ENCODE measurements at regions not wholly inside any gene's neighbourhood (a gene's known extent, or its start where the extent isn't known, plus 50 kb on each side); places are given as distances from the start of the nearest gene placed in this dataset.

GRCh38 chr4:125704726-125705125 is 390.0 kb downstream of the FAT4 start:
- DNase-seq = peak; percentile 72

- DNase-seq = no peak
Observed at GRCh38 chr4:125705681-125706080, 390.9 kb downstream of the FAT4 start.

- no peak for DNase-seq
Observed at GRCh38 chr4:125707397-125707796, 392.6 kb downstream of the FAT4 start.

GRCh38 chr4:125710766-125711165 is 396.0 kb downstream of the FAT4 start:
- DNase-seq = no peak

- no peak for DNase-seq
Observed at GRCh38 chr4:125714049-125714448, 399.3 kb downstream of the FAT4 start.

GRCh38 chr4:125714845-125715244 is 400.1 kb downstream of the FAT4 start:
- no peak for DNase-seq

GRCh38 chr4:125719987-125720386 is 405.2 kb downstream of the FAT4 start:
- peak; percentile 26 for DNase-seq

GRCh38 chr4:125722009-125722408 is 407.3 kb downstream of the FAT4 start:
- DNase-seq = no peak

- DNase-seq = no peak
Observed at GRCh38 chr4:125725957-125726525, 411.3 kb downstream of the FAT4 start.

- DNase-seq = no peak
Observed at GRCh38 chr4:125727931-125728330, 413.2 kb downstream of the FAT4 start.

- peak; percentile 93 for DNase-seq
Observed at GRCh38 chr4:125728568-125728967, 413.8 kb downstream of the FAT4 start.

GRCh38 chr4:125729171-125729570 is 414.4 kb downstream of the FAT4 start:
- DNase-seq = no peak

- no peak for DNase-seq
Observed at GRCh38 chr4:125732632-125733031, 417.9 kb downstream of the FAT4 start.

GRCh38 chr4:125734504-125734903 is 419.7 kb downstream of the FAT4 start:
- DNase-seq = no peak

GRCh38 chr4:125735102-125735501 is 420.3 kb downstream of the FAT4 start:
- peak; percentile 93 for DNase-seq

- peak; percentile 68 for DNase-seq
Observed at GRCh38 chr4:125736057-125736456, 421.3 kb downstream of the FAT4 start.

GRCh38 chr4:125739760-125740159 is 425.0 kb downstream of the FAT4 start:
- peak; percentile 16 for DNase-seq

GRCh38 chr4:125741825-125742452 is 427.2 kb downstream of the FAT4 start:
- DNase-seq = peak; percentile 31

- no peak for DNase-seq
Observed at GRCh38 chr4:125744891-125745364, 430.2 kb downstream of the FAT4 start.

GRCh38 chr4:125749354-125749753 is 434.6 kb downstream of the FAT4 start:
- no peak for DNase-seq

- DNase-seq = no peak
Observed at GRCh38 chr4:125750399-125750798, 435.6 kb downstream of the FAT4 start.

- peak; percentile 66 for DNase-seq
Observed at GRCh38 chr4:125750828-125751466, 436.2 kb downstream of the FAT4 start.

- DNase-seq = no peak
Observed at GRCh38 chr4:125758438-125758837, 443.7 kb downstream of the FAT4 start.

- no peak for DNase-seq
Observed at GRCh38 chr4:125760201-125760819, 445.6 kb downstream of the FAT4 start.
